ENCODE measurements at regions not wholly inside any gene's neighbourhood (a gene's known extent, or its start where the extent isn't known, plus 50 kb on each side); places are given as distances from the start of the nearest gene placed in this dataset.
A peak's percentile ranks its signal among the peaks of the same experiment; 100 is the strongest.

GRCh38 chr18:39424261-39424660 lies 1858.7 kb upstream of the CELF4 start:
- H3K4me3 ChIP-seq (ENCODE audit: low read depth, low read length), result no peak overlapping the region
- no peak for TF ChIP-seq CTCF (conservative IDR thresholded peaks at IDR 0.05; ENCODE audit: low read depth, low read length)
- DNase-seq (ENCODE audit: low read depth), result no peak

- TF ChIP-seq CTCF (conservative IDR thresholded peaks at IDR 0.05; ENCODE audit: low read depth, low read length), result no peak
- no peak for DNase-seq (ENCODE audit: low read depth)
- no peak overlapping the region for H3K4me3 ChIP-seq (ENCODE audit: low read depth, low read length)
Observed at GRCh38 chr18:39421276-39421675, 1855.7 kb upstream of the CELF4 start.

- no peak overlapping the region for H3K4me3 ChIP-seq (ENCODE audit: low read depth, low read length)
- no peak for DNase-seq (ENCODE audit: low read depth)
- TF ChIP-seq CTCF (conservative IDR thresholded peaks at IDR 0.05; ENCODE audit: low read depth, low read length), result no peak
Observed at GRCh38 chr18:39419315-39419714, 1853.7 kb upstream of the CELF4 start.

- TF ChIP-seq CTCF (conservative IDR thresholded peaks at IDR 0.05; ENCODE audit: low read depth, low read length), result no peak
- H3K4me3 ChIP-seq (ENCODE audit: low read depth, low read length), result no peak overlapping the region
- no peak for DNase-seq (ENCODE audit: low read depth)
Observed at GRCh38 chr18:39415471-39415870, 1849.9 kb upstream of the CELF4 start.

- DNase-seq (ENCODE audit: low read depth), result peak; percentile 63
- no peak for TF ChIP-seq CTCF (conservative IDR thresholded peaks at IDR 0.05; ENCODE audit: low read depth, low read length)
- no peak overlapping the region for H3K4me3 ChIP-seq (ENCODE audit: low read depth, low read length)
Observed at GRCh38 chr18:39414009-39414700, 1848.6 kb upstream of the CELF4 start.

GRCh38 chr18:39406941-39407340 lies 1841.3 kb upstream of the CELF4 start:
- no peak overlapping the region for H3K4me3 ChIP-seq (ENCODE audit: low read depth, low read length)
- DNase-seq (ENCODE audit: low read depth), result no peak
- no peak for TF ChIP-seq CTCF (conservative IDR thresholded peaks at IDR 0.05; ENCODE audit: low read depth, low read length)

GRCh38 chr18:39403121-39403520 lies 1837.5 kb upstream of the CELF4 start:
- no peak for DNase-seq (ENCODE audit: low read depth)
- H3K4me3 ChIP-seq (ENCODE audit: low read depth, low read length), result no peak overlapping the region
- no peak for TF ChIP-seq CTCF (conservative IDR thresholded peaks at IDR 0.05; ENCODE audit: low read depth, low read length)
